GM18951 (cell line): ENCODE measurements at regions not wholly inside any gene's neighbourhood (a gene's known extent, or its start where the extent isn't known, plus 50 kb on each side); places are given as distances from the start of the nearest gene placed in this dataset.

Source experiments
- POLR2A ChIP-seq: IDR thresholded peaks from 4 replicates; pipeline ENCODE4 v1.6.1; 2011; ENCODE audit warnings: mild to moderate bottlenecking; ENCODE audit not compliant: insufficient read length, insufficient read depth; ENCODE audit errors: extremely low read depth
- in situ Hi-C: fragments of 300-500 bp; cut with MboI; formaldehyde crosslinking; loops from one replicate; pipeline ENCODE4 v1.12.0; 2022; ENCODE audit warnings: low sequenced_read_pairs, mixed read lengths, inconsistent platforms; ENCODE audit not compliant: unreplicated experiment

DNA sequence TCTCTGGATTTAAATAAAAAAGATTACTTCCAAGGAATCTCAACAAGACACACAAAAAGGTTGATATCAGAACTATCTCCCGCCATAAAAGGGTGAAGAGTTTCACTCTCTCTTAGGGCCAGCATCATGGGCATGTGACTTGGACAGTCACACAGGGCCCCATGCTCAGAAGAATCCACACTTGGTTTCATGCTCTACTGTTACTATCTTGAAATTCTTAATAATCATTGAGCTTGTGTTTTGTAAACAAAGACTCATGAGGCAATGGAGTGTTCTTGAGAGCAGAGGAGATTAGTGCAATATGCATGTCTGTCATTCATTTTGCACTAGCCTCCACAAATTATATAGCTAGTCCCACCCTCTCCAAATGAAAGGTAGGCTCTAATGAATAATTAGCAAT, 58.4 kb downstream of the HMHB1 start:
- in situ Hi-C loops, result no loop called here
- TF ChIP-seq POLR2A, result no peak

DNA sequence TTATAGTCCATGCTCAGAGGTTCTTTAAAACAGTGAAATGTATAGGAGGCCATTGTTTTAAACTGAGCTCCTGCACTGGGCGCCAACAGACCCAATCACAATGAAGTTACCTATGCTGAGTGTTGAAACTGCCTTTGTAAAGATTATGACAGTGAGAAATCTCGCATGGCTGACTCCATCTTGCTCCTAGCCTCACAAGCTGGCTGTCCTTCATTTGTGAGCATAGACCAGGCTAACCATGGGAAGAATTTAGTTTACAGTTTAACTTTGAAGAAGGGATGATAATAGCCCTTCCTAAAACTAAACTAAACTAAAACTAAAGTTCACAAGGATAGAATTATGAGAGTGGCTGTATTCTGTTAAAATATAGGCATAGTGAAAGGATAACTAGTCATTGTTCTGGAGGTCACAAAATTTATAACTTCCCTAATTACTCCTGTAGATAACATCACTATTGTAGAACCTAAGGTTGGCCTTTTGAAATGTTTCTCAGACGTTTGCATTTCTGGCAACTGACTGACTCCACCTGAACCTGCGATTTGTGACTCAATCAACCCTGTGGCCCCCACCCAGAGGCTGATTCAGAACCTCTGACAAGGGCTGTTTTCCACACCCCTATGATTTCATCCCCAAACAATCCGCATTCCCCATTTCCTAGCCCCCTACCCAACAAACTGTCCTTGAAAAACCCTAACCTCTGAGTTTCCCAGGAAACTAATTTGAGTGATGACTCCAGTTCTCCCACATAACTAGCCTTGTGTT, 59.1 kb downstream of the HMHB1 start:
- no peak for TF ChIP-seq POLR2A
- in situ Hi-C loops, result no loop called here

DNA sequence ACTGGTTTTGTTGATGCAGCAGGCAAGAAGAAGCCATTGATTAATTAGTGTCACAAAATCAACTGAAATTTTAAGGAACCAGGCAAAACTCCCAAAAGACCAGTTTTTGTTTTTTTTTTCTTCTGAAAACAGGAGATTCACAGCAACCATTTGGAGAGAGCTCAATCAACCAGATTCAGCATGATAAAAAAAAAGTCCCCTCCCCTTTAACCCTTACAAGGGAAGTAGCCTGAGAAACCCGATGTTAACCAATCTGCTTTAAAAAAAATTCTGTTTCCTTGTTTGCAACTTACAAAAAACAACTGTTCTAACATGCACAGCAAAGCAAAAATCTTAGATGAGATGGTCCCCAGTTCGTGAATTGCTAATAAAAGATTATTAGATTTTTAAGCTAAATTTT, 59.7 kb downstream of the HMHB1 start:
- no peak for TF ChIP-seq POLR2A

DNA sequence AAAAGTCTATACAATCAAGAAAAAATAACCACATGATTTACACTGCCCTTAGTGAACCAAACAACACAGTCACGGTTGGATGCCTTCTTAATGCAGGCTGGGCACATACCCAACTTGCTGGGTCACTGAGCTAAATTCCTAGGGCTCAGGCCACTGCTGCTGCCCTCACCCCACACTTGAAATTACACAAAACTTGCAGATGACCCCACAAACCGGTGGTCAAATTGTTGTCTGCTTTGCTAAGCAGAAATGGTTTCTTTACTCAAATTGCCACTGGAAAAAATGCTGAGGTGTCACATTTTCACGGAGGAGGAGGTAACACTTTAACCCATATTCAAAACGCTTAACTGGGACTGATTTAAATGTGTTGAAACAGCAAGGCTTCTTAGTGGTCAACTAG, 62.4 kb downstream of the HMHB1 start:
- TF ChIP-seq POLR2A, result no peak
- in situ Hi-C loops, result no loop called here

More for the DNA sequence above, 59.7 kb downstream of the HMHB1 start:
- in situ Hi-C loops, result no loop called here

DNA sequence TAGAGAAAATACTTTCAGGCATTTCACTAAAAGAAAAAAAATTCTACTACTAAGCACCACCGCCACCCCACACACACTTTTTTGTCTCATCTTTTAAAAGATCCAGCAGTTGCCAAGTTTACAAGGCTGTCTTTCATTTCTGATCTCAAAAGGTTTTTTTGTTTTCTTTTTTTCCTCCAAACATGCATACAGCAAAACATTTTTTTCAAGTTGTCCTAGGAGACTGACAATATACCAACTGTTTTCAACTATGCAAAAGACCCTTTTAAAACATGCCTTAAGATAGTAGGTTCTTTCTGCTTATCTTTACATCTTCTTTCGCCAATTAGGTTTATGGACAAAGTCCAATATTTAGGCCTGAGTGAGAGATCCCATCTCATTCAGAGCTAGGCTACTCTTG, 65.2 kb downstream of the HMHB1 start:
- in situ Hi-C loops, result no loop called here
- no peak for TF ChIP-seq POLR2A

DNA sequence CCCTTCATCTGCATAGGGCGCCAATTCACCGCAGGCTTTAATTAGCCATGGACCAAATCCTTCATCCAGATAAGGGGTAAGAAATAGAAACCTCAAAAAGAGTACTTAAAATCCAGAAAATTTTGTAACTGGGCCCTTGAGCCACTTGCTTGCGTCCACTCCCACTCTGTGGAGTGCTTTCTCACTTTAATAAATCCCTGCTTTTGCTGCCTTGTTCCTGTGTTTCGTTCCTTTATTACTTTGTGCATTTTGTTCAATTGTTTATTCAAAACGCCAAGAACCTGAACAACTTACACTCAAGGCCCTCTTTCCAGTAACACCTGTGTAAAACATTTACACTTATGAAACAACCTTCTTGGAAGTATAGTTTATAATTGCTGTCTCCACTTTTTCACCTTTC, 66.5 kb downstream of the HMHB1 start:
- in situ Hi-C loops, result no loop called here
- TF ChIP-seq POLR2A, result no peak

DNA sequence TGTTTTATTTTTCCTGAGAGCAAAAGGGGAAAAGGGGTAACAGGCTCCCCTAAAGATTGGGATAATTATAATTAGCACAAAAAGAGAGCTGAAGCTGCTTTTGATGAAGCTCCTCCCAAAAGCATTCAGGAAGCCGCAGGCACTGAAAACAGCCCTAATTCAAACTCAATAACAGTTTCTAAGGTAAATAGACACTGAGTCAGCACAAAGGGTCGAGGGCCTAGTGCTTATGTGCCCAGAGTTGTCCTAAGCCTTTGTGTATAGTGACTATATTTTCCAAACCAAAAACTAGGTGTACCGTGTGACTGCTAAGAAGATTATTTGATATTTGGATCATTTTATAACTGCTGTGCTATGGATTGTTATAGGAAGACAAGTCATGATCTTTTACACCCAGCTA, 67.7 kb downstream of the HMHB1 start:
- TF ChIP-seq POLR2A, result no peak

DNA sequence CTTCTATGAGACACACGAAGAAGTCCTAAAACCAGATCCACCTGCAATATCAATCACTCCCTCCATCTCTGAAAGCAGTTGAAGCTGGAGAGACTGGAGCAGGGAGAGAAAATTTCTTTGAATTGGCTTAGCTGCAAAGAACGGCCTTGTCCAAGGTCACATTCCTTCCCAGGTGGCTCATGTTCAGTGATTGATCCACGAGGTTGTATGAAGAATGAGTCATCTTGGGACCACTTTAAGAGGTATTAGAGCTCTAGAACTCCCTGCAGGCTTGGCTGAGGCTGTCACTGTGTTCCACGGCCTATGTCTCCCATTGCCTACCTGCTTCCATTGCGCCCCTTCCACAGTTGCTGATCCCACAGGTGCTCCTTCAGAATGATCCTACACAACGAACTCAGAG, 68.2 kb downstream of the HMHB1 start:
- TF ChIP-seq POLR2A, result no peak
- in situ Hi-C loops, result no loop called here

More for the DNA sequence above, 67.7 kb downstream of the HMHB1 start:
- in situ Hi-C loops, result no loop called here

DNA sequence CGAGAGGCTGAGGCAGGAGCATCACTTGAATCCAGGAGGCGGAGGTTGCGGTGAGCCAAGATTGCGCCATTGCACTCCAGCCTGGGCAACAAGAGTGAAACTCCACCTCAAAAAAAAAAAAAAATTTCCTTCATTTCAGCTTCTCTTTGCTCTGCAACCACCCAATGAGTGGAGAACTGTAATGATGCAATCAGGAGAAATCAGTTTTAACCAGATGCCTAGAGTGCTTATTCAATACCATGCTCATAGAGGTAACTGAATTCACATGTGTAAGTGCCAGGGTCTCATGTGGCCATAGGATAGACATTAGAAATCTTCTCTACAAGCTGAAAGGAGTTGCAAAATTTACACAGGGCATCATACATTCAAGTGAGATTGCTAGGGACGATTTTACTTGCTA, 70.6 kb downstream of the HMHB1 start:
- no peak for TF ChIP-seq POLR2A
- in situ Hi-C loops, result no loop called here

DNA sequence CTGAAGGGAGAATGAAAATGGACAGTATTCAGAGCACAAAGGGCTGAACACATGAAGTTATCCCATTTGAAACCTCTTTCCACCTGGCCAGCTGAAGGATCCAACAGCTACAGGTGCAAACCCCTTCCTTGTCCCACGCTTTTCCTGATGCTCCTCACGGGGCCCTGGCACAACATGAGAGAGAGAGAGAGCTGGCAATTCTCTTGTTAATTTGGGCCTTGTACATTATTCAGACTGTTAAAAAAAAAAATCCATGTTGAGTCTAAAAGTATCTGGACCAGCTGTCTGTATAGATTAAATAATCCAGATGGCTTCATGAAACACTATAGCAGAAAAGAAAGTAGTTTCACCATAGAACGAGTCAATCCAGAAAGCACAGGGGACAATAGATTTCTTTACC, 74.1 kb downstream of the HMHB1 start:
- no peak for TF ChIP-seq POLR2A
- in situ Hi-C loops, result no loop called here

DNA sequence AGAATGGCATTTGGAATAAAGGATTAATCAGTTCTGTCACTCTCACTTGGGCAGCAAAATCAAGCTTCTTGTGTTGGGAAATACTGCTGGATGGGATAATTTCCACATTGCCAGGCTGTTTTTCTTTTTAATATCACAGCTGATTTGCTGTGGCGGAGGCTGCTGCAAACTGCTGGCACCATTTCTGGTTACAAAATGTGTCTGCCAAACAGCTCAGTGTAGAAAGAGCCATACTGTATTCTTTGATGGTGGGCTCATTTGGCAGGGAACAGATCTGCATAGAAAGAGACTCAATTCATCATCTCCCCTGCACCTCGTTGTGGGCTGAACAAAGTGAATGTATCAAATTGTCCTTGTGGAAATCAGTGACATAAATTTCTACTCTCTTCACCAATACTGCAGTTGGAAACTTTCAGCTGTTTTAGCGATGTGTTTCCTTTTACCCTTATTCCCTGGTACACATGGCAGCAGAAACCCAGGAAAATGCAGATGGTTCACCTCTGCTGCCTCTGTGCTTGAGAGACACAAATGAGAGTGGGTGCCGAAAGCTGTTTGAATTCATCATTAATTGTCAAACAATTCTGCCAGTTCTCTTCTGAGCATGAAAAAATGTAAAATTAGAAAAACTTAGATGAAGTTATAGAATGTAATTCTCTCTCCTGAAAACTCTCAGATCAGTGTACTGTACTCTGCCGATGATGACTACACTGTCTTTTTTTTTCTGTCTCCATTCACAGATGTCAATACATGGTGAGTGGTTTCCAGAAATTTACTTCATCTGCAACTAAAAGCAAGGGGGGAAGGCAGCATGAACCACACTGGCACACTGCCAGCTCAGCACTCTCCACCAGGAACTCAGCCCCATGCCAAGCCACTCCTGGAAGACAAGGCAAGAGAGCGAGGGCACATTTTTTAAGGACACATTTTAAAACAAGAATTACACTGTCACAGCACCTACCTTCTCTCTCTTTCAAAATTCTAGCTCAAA, 75.0 kb downstream of the HMHB1 start:
- TF ChIP-seq POLR2A, result no peak
- in situ Hi-C loops, result no loop called here

DNA sequence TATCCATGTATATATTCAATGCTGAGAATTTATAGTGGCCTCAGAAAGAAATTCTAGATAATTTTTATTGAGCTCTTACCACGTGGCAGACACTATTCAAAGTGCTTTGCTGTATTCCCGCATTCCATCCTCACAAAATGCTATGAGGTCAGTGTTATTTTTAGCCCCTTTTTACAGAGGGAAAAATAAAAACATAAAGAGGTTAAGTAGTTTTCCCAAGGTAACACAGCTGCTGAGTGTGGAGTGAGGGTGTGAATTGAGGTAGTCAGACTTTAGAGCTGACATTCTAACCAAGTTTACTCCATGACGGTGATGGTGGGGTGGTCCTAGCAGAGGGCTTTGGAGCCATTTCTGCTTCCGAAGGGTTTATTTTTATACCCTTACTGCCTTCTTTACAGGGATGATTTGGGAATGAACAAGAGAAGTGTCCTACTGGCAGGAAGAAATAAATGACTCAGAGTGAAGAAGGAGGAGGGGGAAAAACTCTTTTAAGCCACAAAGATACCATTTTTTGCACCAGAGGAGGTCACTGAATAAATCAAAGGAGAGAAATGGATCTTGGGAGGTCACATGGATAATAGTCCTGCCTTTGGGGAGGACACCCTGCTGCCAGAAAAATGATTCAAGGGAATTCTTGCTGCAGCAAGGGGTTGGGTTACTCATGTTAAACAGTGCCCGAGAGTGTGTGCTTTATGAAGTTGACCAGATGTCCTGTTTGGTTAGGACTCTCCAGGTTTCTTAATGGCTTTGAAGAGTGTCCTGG, 76.1 kb downstream of the HMHB1 start:
- in situ Hi-C loops, result no loop called here
- no peak for TF ChIP-seq POLR2A

DNA sequence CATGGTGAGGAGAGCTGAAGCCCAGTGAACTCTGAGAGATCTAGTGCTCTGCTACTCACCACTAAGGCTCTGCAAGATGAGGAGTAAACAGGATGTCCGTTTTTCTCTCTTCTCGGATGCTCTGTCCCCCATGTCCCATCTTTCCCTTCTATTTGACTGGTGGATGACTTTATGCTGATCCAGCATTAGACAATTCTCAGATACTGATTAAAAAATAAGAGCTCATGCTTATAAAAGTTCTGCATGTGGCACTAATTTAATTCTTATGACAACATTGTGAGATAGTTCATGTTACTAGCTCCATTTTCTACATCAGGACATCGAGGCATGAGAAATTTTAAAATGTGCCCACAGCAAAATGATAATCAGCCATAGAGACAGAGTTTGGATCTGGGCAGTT, 77.0 kb downstream of the HMHB1 start:
- in situ Hi-C loops, result no loop called here
- TF ChIP-seq POLR2A, result no peak
